Caco-2 (cell line): ENCODE measurements at regions not wholly inside any gene's neighbourhood (a gene's known extent, or its start where the extent isn't known, plus 50 kb on each side); places are given as distances from the start of the nearest gene placed in this dataset.

Source experiments
- BruUV-seq: library from RNA; stranded (reverse); fragments of 400-500 nt; replicated peaks from 2 replicates; lab custom pipeline; 2021; lab: Mats Ljungman, UMichigan
- CTCF ChIA-PET: fragments of 300-600 bp; sonication (Branson Sonifier 250); formaldehyde crosslinking; loops from one replicate; lab custom pipeline; 2022; ENCODE audit warnings: antibody characterized with exemption; lab: Charles Lee
- POLR2A ChIA-PET: fragments of 300-600 bp; sonication (Branson Sonifier 250); formaldehyde crosslinking; loops from one replicate; lab custom pipeline; 2022; ENCODE audit warnings: antibody characterized with exemption; lab: Charles Lee
- DNase-seq, 2 experiments: peaks; one replicate each; pipeline versions ENCODE4 v3.0.0 to v3.0.0-alpha.2; 2020 to 2022
- H3K27me3 ChIP-seq: replicated peaks from 2 replicates; pipeline ENCODE4 v1.6.0; 2011; ENCODE audit warnings: low read length; ENCODE audit not compliant: control insufficient read depth, insufficient read depth
- H3K36me3 ChIP-seq: 2 replicates; pipeline ENCODE4 v1.5.1; 2011; ENCODE audit warnings: low read length; ENCODE audit not compliant: control insufficient read depth, insufficient read depth
- H3K4me1 ChIP-seq: fragments of 250-450 bp; sonication (Bioruptor Pico); 2 replicates; pipeline ENCODE4 v1.5.1; 2020; ENCODE audit warnings: mild to moderate bottlenecking
- H3K4me3 ChIP-seq: 2 replicates; pipeline ENCODE4 v1.5.1; 2011; ENCODE audit warnings: low read depth, mild to moderate bottlenecking, control low read depth, low read length
- H3K9me3 ChIP-seq: fragments of 250-450 bp; sonication (Bioruptor Pico); 2 replicates; pipeline ENCODE4 v1.5.1; 2020; ENCODE audit warnings: mild to moderate bottlenecking, moderate library complexity
- H3K27ac Mint-ChIP-seq: one replicate; pipeline ENCODE4 v1.8.0; 2022; ENCODE audit warnings: mixed read lengths; ENCODE audit not compliant: unreplicated experiment
- H3K27me3 Mint-ChIP-seq: one replicate; pipeline ENCODE4 v1.8.0; 2022; ENCODE audit warnings: mixed read lengths; ENCODE audit not compliant: insufficient read depth, unreplicated experiment
- H3K36me3 Mint-ChIP-seq: one replicate; pipeline ENCODE4 v1.8.0; 2022; ENCODE audit warnings: mild to moderate bottlenecking, mixed read lengths; ENCODE audit not compliant: insufficient read depth, unreplicated experiment
- H3K4me1 Mint-ChIP-seq: one replicate; pipeline ENCODE4 v1.8.0; 2022; ENCODE audit warnings: low read depth, mixed read lengths; ENCODE audit not compliant: unreplicated experiment
- H3K4me3 Mint-ChIP-seq: one replicate; pipeline ENCODE4 v1.8.0; 2022; ENCODE audit warnings: mild to moderate bottlenecking, moderate library complexity, mixed read lengths; ENCODE audit not compliant: unreplicated experiment
- H3K9me3 Mint-ChIP-seq: one replicate; pipeline ENCODE4 v1.8.0; 2022; ENCODE audit warnings: mixed read lengths; ENCODE audit not compliant: unreplicated experiment
- intact Hi-C: fragments of 100-400 bp; cut with micrococcal nuclease; formaldehyde crosslinking; loops from one replicate; pipeline ENCODE4 v1.10.0; 2022; ENCODE audit not compliant: unreplicated experiment
- TF ChIP-seq, protein P1 (sequence below), 2 experiments: fragments of 200-600 bp in 1 of 2; IDR thresholded peaks; 1 replicate in 1 of 2; 2 replicates in 1 of 2; pipeline versions ENCODE4 v1.5.1 to v1.8.0; 2011 to 2022; ENCODE audit warnings: antibody characterized with exemption in 1 of 2, control low read depth in 1 of 2, inconsistent platforms in 1 of 2, low read depth in 1 of 2, low read length in 1 of 2, mild to moderate bottlenecking in 1 of 2, moderate library complexity in 1 of 2; ENCODE audit not compliant: insufficient read depth in 1 of 2, severe bottlenecking in 1 of 2, unreplicated experiment in 1 of 2

DNA sequence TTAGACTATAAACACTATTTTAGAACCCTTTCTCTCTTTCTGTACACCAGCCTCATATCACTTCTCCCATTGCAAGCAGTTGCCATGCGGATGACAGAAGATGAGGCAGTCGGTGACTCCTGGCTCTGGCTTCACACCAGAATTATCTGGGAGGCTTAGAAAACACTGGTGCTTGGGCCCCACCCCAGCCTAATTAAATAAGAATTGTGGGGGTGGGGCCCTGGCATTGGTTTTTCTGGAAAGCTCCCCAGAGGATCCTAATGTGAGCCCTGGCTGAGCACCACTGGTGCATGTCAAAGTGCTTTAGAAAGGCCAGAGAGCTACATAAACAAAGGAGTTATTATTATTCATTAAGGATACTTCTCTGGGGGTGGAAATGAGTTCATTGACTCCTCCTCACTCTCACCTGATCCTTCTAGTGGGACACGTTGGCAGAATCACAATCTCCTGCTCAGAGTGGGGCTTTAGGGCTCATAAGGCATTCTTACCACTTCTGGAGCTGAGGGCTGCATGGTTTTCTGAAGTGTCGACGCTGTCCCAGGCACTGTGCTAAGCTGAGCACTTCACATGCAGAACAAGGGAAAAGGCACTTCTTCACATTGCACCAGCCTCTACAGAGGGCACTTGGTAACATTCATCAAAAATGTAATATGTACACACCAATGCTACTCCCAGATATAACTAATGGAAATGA, 188.5 kb upstream of the TLE3 start:
- Mint-ChIP-seq H3K9me3 (peaks cover 11% of the 10 kb centered on the region), H3K4me1 (peaks cover 30% of the 10 kb centered on the region), H3K36me3 (peaks cover 11% of the 10 kb centered on the region), H3K4me3 (no peak overlapping the region), H3K27me3 (no peaks in the 10 kb centered on the region), H3K27ac (no peak overlapping the region)
- intact Hi-C loops: loop anchor here (5.0 kb wide), 1 partner anchor 189 kb away; the partner anchor contains the start of gene TLE3
- Histone ChIP-seq H3K4me1 (peaks cover 27% of the 10 kb centered on the region), H3K4me3 (no peak overlapping the region), H3K27me3 (no peaks in the 10 kb centered on the region), H3K9me3 (no peaks in the 10 kb centered on the region), H3K36me3 (no peaks in the 10 kb centered on the region)
- TF ChIP-seq, protein P1, sequence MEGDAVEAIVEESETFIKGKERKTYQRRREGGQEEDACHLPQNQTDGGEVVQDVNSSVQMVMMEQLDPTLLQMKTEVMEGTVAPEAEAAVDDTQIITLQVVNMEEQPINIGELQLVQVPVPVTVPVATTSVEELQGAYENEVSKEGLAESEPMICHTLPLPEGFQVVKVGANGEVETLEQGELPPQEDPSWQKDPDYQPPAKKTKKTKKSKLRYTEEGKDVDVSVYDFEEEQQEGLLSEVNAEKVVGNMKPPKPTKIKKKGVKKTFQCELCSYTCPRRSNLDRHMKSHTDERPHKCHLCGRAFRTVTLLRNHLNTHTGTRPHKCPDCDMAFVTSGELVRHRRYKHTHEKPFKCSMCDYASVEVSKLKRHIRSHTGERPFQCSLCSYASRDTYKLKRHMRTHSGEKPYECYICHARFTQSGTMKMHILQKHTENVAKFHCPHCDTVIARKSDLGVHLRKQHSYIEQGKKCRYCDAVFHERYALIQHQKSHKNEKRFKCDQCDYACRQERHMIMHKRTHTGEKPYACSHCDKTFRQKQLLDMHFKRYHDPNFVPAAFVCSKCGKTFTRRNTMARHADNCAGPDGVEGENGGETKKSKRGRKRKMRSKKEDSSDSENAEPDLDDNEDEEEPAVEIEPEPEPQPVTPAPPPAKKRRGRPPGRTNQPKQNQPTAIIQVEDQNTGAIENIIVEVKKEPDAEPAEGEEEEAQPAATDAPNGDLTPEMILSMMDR (IDR thresholded peaks at IDR 0.05; ENCODE audit: insufficient read depth in 1 of 2, low read depth in 1 of 2, low read length in 1 of 2, severe bottlenecking in 1 of 2, unreplicated experiment in 1 of 2): no peak
- DNase-seq: no peak
- BruUV-seq: no TSS peak
- POLR2A ChIA-PET: interaction anchor here (0.5 to 0.7 kb wide), 2 partner anchors 127 to 190 kb away, joined by 3 to 4 read pairs; no protein-coding TSS in a partner anchor
- CTCF ChIA-PET: no interaction called here

DNA sequence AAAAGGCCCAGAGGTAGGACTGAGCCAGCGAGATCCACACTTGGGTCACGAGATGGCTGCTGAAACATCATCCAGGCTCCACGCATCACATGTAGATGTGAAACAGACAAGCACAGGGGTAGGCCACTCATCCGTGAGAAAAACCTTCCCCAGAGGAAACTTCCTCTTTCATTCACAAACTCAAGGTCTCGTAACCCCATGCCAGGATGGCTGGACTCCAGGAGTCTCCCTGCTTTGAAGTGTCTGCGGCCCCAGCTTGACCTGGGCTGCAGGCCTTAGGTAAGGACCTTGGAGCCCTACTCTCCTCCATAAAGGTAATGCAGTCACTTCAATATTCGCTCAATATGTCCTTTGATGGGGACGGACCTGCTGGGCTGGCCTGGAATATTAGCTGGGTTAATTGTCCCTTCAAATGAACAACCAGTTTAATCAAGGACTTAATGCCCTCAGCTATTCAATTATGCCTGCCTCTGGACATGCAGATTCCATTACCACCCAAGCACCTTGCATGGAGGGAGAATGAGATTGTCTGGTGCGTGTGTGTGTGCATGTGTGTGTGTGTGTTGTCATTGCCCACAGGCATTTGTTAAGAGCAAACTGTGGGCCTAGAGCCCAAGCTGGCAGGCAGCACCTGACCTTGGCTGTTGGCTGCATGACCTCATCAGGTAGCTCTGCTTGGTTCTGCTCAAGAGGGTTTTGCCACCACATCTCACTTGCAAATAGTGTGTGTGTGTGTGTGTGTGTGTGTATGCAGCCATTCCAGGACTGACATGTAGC, 186.9 kb upstream of the TLE3 start:
- no peak overlapping the region for H3K27ac Mint-ChIP-seq

DNA sequence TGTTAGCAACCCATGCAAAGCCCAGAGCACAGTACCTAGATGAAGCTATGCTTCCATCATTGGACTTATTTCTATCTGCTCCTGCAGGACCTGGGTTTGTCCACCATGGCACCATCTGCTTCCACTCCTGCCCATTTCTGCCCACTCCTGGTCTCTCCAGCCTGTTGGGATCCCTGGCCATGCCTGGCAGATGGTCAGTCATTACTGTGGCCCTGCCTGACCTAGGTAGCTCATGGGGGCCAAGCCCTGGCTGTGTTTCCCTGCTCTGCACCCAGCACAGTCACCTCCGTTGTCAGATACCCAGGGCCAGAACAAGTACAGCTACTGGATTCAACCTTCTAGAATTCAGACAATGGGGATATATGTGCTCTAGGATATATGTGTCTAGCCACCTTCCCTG, 185.8 kb upstream of the TLE3 start:
- Histone ChIP-seq H3K36me3 (no peaks in the 10 kb centered on the region), H3K4me1 (peaks cover 1% of the 10 kb centered on the region), H3K27me3 (no peaks in the 10 kb centered on the region), H3K4me3 (no peak overlapping the region), H3K9me3 (no peaks in the 10 kb centered on the region)
- TF ChIP-seq, protein P1 (IDR thresholded peaks at IDR 0.05; ENCODE audit: insufficient read depth in 1 of 2, low read depth in 1 of 2, low read length in 1 of 2, severe bottlenecking in 1 of 2, unreplicated experiment in 1 of 2): no peak
- no peak for DNase-seq
- CTCF ChIA-PET: no interaction called here
- peaks cover 11% of the 10 kb centered on the region for H3K9me3 Mint-ChIP-seq
- no peaks in the 10 kb centered on the region for H3K27me3 Mint-ChIP-seq
- no peak overlapping the region for H3K4me3 Mint-ChIP-seq
- POLR2A ChIA-PET: no interaction called here
- no TSS peak for BruUV-seq
- H3K27ac Mint-ChIP-seq: no peak overlapping the region
- peaks cover 11% of the 10 kb centered on the region for H3K4me1 Mint-ChIP-seq
- H3K36me3 Mint-ChIP-seq: no peaks in the 10 kb centered on the region
- intact Hi-C loops: no loop called here

More for the DNA sequence above, 186.9 kb upstream of the TLE3 start:
- Histone ChIP-seq H3K4me1 (peaks cover 12% of the 10 kb centered on the region), H3K4me3 (no peak overlapping the region), H3K9me3 (no peaks in the 10 kb centered on the region), H3K27me3 (no peaks in the 10 kb centered on the region), H3K36me3 (no peaks in the 10 kb centered on the region)
- POLR2A ChIA-PET: no interaction called here
- intact Hi-C loops: loop anchor here (5.0 kb wide), 1 partner anchor 187 kb away; the partner anchor contains the start of gene TLE3
- Mint-ChIP-seq H3K27me3 (no peaks in the 10 kb centered on the region), H3K36me3 (peaks cover 6% of the 10 kb centered on the region), H3K4me3 (no peak overlapping the region), H3K9me3 (peaks cover 11% of the 10 kb centered on the region), H3K4me1 (peaks cover 18% of the 10 kb centered on the region)
- TF ChIP-seq, protein P1 (IDR thresholded peaks at IDR 0.05; ENCODE audit: insufficient read depth in 1 of 2, low read depth in 1 of 2, low read length in 1 of 2, severe bottlenecking in 1 of 2, unreplicated experiment in 1 of 2): no peak
- no peak for DNase-seq
- no TSS peak for BruUV-seq
- CTCF ChIA-PET: no interaction called here
